Calu3 (cell line): ENCODE measurements at regions not wholly inside any gene's neighbourhood (a gene's known extent, or its start where the extent isn't known, plus 50 kb on each side); places are given as distances from the start of the nearest gene placed in this dataset.

Experiments used
- BruUV-seq: library from RNA; stranded (reverse); fragments of 400-500 nt; replicated peaks from 2 replicates; lab custom pipeline; 2021; lab: Mats Ljungman, UMichigan
- CTCF ChIA-PET: fragments of 300-600 bp; sonication (Branson Sonifier 250); formaldehyde crosslinking; loops from one replicate; lab custom pipeline; 2022; ENCODE audit warnings: antibody characterized with exemption; lab: Charles Lee
- DNase-seq: peaks from one replicate; pipeline ENCODE4 v3.0.0; 2022
- H3K27ac Mint-ChIP-seq: one replicate; pipeline ENCODE4 v1.8.0; 2022; ENCODE audit warnings: mixed read lengths; ENCODE audit not compliant: unreplicated experiment
- H3K27me3 Mint-ChIP-seq: one replicate; pipeline ENCODE4 v1.8.0; 2022; ENCODE audit warnings: mixed read lengths; ENCODE audit not compliant: unreplicated experiment
- H3K36me3 Mint-ChIP-seq: one replicate; pipeline ENCODE4 v1.8.0; 2022; ENCODE audit warnings: mild to moderate bottlenecking, moderate library complexity, mixed read lengths; ENCODE audit not compliant: insufficient read depth, unreplicated experiment
- H3K4me1 Mint-ChIP-seq: one replicate; pipeline ENCODE4 v1.8.0; 2022; ENCODE audit warnings: mild to moderate bottlenecking, low read depth, mixed read lengths; ENCODE audit not compliant: unreplicated experiment
- H3K4me3 Mint-ChIP-seq: one replicate; pipeline ENCODE4 v1.8.0; 2022; ENCODE audit warnings: mild to moderate bottlenecking, low read depth, moderate library complexity, mixed read lengths; ENCODE audit not compliant: unreplicated experiment
- H3K9me3 Mint-ChIP-seq: one replicate; pipeline ENCODE4 v1.8.0; 2022; ENCODE audit warnings: low read depth, mixed read lengths; ENCODE audit not compliant: unreplicated experiment
- intact Hi-C: fragments of 100-400 bp; cut with micrococcal nuclease; formaldehyde crosslinking; loops from one replicate; pipeline ENCODE4 v1.10.0; 2022; ENCODE audit not compliant: unreplicated experiment
- TF ChIP-seq, protein P1 (sequence below): fragments of 200-600 bp; IDR thresholded peaks from one replicate; pipeline ENCODE4 v1.8.0; 2022; ENCODE audit warnings: antibody characterized with exemption; ENCODE audit not compliant: unreplicated experiment

DNA sequence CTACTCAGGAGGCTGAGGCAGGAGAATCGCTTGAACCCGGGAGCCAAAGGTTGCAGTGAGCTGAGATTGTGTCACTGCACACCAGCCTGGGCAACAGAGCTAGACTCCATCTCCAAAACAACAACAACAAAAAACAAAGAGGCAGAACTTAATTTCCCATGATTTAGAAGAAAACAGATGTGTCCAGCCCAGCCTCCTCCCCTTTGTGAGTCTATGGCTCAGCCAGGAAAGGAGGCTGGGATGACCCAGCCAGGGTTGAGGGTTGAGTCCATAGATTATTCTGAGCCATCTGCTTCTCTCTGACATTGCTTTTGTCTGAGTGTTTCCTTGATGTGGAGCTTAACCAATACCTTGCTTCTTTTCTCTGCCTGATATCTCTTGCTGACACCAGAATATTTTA lies 994.1 kb downstream of the TYW1 start:
- no peak for DNase-seq
- H3K36me3 Mint-ChIP-seq, result no peaks in the 10 kb centered on the region
- H3K4me3 Mint-ChIP-seq, result no peak overlapping the region
- no peaks in the 10 kb centered on the region for H3K9me3 Mint-ChIP-seq
- CTCF ChIA-PET, result interaction anchor here (0.6 kb wide), 1 partner anchor 194 kb away, joined by 7 read pairs; no protein-coding TSS in a partner anchor
- intact Hi-C loops, result no loop called here
- no peaks in the 10 kb centered on the region for H3K27me3 Mint-ChIP-seq
- no peak overlapping the region for H3K27ac Mint-ChIP-seq
- no peaks in the 10 kb centered on the region for H3K4me1 Mint-ChIP-seq
- TF ChIP-seq, protein P1, sequence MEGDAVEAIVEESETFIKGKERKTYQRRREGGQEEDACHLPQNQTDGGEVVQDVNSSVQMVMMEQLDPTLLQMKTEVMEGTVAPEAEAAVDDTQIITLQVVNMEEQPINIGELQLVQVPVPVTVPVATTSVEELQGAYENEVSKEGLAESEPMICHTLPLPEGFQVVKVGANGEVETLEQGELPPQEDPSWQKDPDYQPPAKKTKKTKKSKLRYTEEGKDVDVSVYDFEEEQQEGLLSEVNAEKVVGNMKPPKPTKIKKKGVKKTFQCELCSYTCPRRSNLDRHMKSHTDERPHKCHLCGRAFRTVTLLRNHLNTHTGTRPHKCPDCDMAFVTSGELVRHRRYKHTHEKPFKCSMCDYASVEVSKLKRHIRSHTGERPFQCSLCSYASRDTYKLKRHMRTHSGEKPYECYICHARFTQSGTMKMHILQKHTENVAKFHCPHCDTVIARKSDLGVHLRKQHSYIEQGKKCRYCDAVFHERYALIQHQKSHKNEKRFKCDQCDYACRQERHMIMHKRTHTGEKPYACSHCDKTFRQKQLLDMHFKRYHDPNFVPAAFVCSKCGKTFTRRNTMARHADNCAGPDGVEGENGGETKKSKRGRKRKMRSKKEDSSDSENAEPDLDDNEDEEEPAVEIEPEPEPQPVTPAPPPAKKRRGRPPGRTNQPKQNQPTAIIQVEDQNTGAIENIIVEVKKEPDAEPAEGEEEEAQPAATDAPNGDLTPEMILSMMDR, result no peak
- no TSS peak for BruUV-seq

DNA sequence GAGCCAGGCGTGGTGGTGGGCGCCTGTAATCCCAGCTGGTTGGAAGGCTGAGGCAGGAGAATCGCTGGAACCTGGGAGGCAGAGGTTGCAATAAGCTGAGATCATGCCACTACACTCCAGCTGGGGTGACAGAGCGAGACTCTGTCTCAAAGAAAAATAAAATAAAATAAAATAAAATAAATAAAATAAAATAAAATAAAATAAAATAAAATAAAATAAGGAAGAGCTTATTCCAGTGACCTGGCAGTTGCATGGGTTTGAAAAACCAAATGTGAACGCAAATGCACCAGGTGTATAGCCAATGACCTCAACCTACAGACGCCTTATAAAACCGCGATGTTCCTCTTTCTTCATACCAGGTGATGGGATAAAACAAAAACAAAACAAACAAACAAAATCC lies 995.7 kb downstream of the TYW1 start:
- Mint-ChIP-seq H3K27me3 (no peaks in the 10 kb centered on the region), H3K27ac (no peak overlapping the region), H3K9me3 (no peaks in the 10 kb centered on the region), H3K4me3 (no peak overlapping the region), H3K36me3 (no peaks in the 10 kb centered on the region), H3K4me1 (no peaks in the 10 kb centered on the region)
- TF ChIP-seq, protein P1, result no peak
- DNase-seq, result no peak
- CTCF ChIA-PET, result no interaction called here
- intact Hi-C loops, result no loop called here
- no TSS peak for BruUV-seq

DNA sequence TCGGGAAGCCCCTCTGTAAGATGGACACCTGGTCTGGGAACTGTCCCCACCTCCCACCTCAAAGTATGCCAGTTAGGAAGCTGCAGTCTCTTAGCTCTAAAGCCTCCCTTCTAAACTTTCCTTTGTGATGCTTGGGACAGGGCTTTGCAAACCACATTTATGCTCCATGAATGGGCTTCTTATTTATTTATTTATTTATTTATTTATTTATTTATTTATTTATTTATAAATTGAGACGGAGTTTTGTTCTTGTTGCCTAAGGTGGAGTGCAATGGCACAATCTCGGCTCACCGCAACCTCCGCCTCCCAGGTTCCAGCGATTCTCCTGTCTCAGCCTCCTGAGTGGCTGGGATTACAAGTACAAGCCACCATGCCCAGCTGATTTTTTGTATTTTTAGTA lies 1009.4 kb downstream of the TYW1 start:
- H3K9me3 Mint-ChIP-seq, result peaks cover 10% of the 10 kb centered on the region

DNA sequence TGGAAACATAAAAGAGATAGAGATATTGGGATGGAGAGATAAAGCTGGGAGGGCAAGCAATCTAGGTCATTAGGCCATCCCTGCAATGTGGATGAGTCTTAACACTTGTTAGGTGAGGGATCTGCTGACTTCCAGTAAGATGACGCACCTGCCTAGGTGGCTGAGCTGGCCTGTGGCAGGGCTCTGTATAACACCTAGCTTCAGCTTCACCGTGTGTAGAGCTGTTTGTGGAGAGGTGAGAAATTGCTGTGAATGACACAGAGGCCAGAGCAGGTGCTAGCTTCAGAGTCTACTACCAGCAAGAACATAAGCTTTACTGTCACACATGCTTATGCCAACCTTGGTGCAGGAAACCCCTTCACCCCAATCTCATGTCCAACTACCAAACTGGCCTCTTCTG lies 1010.0 kb downstream of the TYW1 start:
- Mint-ChIP-seq H3K36me3 (no peaks in the 10 kb centered on the region), H3K4me1 (no peaks in the 10 kb centered on the region), H3K27me3 (no peaks in the 10 kb centered on the region), H3K9me3 (peaks cover 16% of the 10 kb centered on the region), H3K27ac (no peak overlapping the region), H3K4me3 (no peak overlapping the region)
- intact Hi-C loops, result no loop called here
- TF ChIP-seq, protein P1, result no peak
- CTCF ChIA-PET, result no interaction called here
- DNase-seq, result no peak
- no TSS peak for BruUV-seq

More for the DNA sequence above, 1009.4 kb downstream of the TYW1 start:
- no peak overlapping the region for H3K4me3 Mint-ChIP-seq
- H3K36me3 Mint-ChIP-seq, result no peaks in the 10 kb centered on the region
- no peak overlapping the region for H3K27ac Mint-ChIP-seq
- no peaks in the 10 kb centered on the region for H3K4me1 Mint-ChIP-seq
- TF ChIP-seq, protein P1, result no peak
- H3K27me3 Mint-ChIP-seq, result no peaks in the 10 kb centered on the region
- CTCF ChIA-PET, result no interaction called here
- intact Hi-C loops, result no loop called here
- BruUV-seq, result no TSS peak
- no peak for DNase-seq
